EL (cell line): ENCODE measurements at regions not wholly inside any gene's neighbourhood (a gene's known extent, or its start where the extent isn't known, plus 50 kb on each side); places are given as distances from the start of the nearest gene placed in this dataset.

ENCODE experiments used
- DNase-seq: peaks from one replicate; pipeline ENCODE4 v3.0.0-alpha.2; 2016

DNA sequence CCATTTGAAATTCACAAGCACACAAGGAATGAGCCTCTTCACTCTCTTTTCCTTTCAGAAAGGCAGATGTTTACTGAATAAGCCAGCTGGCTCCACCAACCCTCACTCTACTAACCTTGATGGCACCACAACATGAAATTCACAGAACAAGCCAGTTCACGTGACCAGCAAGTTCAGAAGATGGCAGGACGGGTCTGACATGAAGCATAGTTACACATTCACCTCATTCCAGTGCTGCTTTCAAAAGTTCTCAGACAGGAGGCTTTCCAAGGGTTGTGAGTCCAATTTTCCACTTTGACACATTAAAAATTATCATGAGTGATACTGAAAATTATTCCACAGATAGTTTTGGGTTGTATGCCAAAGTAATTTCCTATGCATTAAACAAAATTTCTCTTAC is 74.2 kb upstream of the MBOAT2 start:
- no peak for DNase-seq

- no peak for DNase-seq
Observed at GRCh38 chr2:9076755-9077154, 73.3 kb upstream of the MBOAT2 start.

DNA sequence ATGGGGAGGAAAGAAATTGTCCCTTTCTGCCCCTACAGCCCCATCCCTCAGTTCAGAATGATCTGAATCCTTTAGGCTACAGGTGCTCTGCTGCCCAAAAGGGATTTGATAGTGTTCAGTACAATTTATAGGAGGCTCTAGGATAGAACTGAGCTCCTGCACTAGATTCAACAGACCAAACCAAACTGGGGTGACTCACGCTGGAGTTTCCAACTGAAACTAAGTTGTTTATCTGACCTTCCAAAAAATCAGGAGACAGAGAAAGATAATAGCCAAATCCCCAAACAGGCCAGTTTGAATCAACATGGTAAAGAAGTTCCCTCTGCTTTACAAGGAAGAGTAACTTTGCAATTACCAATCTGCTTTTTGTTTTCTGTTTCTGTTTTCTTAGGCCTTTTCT is 72.7 kb upstream of the MBOAT2 start:
- DNase-seq, result no peak

DNA sequence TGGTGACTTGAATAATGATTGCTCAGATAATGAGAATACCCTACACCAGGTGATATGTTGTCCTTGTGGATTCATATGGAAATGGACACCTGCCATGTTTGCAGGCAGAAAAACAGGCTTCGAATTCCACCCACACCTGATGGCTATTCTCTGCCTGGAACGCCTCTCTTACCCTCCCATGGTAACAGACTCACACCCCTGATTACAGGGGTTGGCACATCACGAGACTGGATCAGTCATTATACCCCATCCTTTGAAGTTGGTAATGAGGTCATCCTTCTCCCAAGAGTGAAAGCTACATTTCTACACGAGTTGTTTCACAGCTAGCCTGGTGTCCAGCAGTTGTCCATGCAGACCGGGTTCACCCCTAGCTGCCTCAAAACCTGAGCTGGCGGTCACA is 71.4 kb upstream of the MBOAT2 start:
- DNase-seq, result no peak

DNA sequence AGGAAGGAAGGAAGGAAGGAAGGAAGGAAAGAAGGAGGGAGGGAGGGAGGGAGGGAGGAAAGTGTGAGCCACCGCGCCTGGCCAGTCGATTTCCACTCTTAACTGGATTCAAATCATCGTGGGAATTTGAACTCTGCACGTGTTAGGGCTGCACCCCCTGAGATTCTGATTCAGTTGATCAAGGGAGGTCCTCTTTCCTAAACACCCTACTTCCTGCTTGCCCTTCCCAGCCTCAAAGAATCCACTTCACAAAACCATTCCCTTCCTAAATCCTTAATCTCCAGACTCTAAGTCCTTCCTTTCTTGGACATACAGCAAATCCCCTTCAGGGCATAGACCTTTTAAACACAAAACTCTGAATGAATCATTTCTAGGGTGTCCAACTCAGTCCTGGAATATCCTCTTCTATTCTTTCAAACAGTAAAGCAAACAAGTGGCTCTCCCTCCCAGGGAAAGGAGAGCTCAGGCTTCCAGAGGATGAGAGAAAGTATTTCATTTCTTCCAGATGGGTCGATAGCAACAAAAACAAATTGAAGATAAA is 68.2 kb upstream of the MBOAT2 start:
- DNase-seq, result peak; percentile 32

DNA sequence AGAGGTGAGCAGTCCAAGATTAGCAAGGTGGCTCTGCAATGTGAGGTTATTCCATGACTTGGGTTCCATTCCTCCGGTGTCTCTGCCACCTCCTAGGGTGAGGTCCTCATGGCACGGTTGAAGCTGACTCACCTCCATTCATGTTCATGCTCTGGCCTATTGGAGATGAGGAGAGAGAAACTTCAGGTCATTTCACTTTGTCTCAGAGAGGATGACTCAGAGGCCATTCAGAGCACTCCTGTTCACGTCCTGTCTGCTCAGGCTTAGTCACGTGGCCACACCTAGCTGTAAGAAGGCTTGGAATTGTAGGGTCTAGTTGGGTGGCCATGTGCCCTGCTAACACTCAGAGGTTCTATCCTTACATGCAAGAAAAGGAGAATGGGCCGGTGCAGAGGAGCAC is 67.5 kb upstream of the MBOAT2 start:
- peak; percentile 72 for DNase-seq

DNA sequence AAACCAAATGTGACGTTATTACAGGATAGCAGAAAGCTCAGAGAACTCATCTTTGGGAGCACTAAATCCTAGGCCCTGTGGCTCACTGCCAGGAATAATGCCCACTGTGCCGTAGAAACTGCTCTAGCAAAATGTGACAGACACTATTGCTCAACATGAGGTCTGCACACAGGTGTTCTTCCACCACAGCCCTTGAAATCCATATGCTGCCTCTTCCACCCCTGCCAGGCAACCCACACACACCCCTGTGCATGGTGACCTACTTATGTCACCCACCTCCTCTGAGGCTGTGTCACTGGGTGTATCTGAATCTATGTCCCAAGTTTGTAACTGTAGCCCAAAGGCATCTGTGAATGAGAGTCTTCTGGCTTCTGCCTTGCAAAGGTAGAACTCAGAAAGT is 66.1 kb upstream of the MBOAT2 start:
- DNase-seq, result no peak

DNA sequence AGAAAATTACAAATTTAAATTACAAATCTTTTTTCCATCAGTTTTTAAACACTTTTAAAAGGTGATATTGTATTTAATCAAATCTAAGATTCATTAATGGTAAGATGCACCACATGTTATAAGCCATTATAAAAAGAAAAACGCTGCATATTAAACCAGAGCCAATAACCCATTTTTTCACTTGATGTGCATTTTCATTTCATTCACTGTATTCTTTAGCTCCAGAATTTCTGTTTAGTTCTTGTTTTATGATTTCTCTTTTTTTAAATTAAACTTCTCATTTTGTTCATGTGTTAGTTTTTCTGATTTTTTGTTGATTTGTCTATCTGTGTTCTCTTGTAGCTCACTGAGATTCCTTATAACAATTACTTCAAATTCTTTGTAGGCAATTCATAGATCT is 62.4 kb upstream of the MBOAT2 start:
- DNase-seq, result no peak

- DNase-seq, result no peak
Observed at GRCh38 chr2:9063023-9063606, 59.6 kb upstream of the MBOAT2 start.

DNA sequence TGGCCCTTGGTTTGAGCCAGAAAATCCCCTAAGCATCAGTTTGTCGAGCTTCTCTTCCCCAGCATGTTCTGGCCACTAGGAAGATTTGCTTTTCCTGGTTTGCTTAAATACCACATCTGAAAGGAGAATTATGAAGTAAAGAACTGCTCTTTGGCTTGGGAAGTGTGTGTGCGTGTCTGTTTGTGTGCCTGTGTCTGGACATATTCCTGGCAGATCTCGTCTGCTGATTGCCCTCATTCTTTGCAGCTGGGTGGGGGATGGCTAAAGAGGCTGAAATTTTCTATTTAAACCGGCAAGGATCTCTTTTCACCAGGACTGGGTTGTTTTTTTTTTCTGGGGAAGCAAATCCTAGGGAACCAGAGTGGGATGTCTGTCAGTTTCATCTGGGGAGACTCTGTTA is 57.3 kb upstream of the MBOAT2 start:
- no peak for DNase-seq

DNA sequence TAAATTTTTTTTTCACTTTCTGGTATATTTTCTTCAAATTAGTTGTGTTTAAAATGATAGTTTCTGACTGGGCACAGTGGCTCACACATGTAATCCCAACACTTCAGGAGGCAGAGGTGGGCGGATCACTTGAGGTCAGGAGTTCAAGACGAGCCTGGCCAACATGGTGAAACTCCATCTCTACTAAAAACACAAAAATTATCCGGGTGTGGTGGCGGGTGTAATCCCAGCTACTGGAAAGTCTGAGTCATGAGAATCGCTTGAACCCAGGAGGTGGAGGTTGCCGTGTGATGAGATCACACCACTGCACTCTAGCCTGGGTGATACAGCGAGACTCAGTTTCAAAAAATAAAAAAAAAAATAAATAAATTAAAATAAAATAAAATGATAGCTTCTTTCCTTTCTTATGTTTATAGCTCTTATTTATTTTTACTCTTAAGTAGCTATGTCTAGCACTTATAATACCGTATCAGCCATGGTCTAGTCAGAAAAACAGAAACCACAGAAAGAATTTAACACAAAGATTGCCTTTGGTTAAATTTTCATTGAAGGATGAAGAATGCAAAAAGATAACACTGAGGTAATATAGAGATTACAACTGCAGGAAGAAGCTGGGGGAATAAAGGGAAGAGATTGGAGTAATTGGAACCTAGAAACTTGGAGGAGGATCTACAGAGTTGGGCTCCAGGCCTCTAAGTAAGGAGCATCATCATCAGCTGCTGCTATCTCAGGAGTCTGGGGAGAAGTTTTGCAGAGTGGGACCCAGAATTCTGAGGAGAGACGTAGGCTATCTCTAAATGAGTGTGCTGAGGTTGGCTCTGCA is 54.7 kb upstream of the MBOAT2 start:
- peak; percentile 86 for DNase-seq

DNA sequence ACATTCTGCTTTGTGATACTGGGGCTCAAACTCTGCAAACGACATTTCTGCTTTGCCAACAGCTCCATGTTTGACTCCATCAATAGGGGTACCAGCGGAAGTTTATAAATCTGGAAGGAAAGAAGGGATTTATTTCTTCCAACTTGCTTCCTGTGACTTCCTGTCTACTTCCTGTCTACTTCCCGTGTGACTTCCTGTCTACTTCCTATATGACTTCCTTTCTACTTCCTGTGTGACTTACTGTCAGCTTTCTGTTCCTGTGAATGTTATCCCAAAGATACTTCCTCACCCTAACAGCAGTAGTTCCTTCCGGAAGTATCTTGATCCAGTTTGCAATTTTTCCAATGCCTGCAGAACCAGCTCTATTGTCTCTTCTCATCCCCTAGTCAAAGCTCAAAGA is 52.0 kb upstream of the MBOAT2 start:
- DNase-seq, result no peak

- DNase-seq, result no peak
Observed at GRCh38 chr2:9053534-9053931, 50.0 kb upstream of the MBOAT2 start.
